ENCODE measurements at regions not wholly inside any gene's neighbourhood (a gene's known extent, or its start where the extent isn't known, plus 50 kb on each side); places are given as distances from the start of the nearest gene placed in this dataset.

DNA sequence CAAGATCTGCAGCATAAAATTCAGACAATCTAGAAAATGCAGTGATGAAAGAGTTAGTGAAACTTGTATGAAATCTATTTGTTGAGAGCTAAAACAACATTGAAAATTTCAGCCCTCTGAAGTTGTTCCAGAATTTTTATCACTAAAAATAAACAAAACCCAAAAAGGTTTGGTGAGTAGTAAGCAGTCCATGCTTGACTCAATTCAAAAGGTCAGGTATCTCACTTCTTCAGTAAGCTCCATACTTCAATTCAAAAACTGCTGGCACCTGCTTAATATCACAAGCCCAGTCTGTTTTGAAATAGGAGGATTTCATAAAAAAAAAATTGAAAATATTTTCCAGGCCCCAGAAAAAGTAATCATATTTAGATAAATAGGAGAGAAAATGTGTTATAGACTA, 894.4 kb downstream of the SLITRK5 start:
- no TSS peak for BruUV-seq (replicated peaks)
- Histone ChIP-seq H3K4me2 (ENCODE audit: insufficient read depth, low read length) (no peak overlapping the region), H3K9me3 (replicated peaks; ENCODE audit: control insufficient read depth, insufficient read depth, low read depth, low read length) (no peaks in the 10 kb centered on the region), H3K79me2 (ENCODE audit: control insufficient read depth, insufficient read depth, low read length) (no peaks in the 10 kb centered on the region), H3K9ac (ENCODE audit: insufficient read depth in 1 of 2, low read depth in 2 of 2, low read length in 2 of 2) (no peak overlapping the region), H3K27me3 (ENCODE audit: control insufficient read depth in 2 of 2, insufficient read depth in 2 of 2, low read length in 2 of 2) (no peaks in the 10 kb centered on the region), H2AFZ (ENCODE audit: low read depth, low read length) (no peak overlapping the region), H4K20me1 (replicated peaks; ENCODE audit: control insufficient read depth, insufficient read depth, low read length) (no peaks in the 10 kb centered on the region), H3K4me1 (replicated peaks in 1 of 2; ENCODE audit: control insufficient read depth in 2 of 2, insufficient read depth in 2 of 2, low read length in 2 of 2) (no peaks in the 10 kb centered on the region), H3K4me3 (no peak overlapping the region), H3K27ac (ENCODE audit: extremely low read depth, low read depth, low read length) (no peak overlapping the region), H3K9me1 (ENCODE audit: control insufficient read depth, insufficient read depth, low read length) (no peaks in the 10 kb centered on the region), H3K36me3 (ENCODE audit: control insufficient read depth, insufficient read depth, low read length) (no peaks in the 10 kb centered on the region)
- FAIRE-seq (no peak), DNase-seq (ENCODE audit: extremely low read depth in 1 of 4, low spot score in 3 of 4) (no peak), ATAC-seq (no peak)
- CTCF ChIA-PET (ENCODE audit: low intra/inter-chr PET ratio), result no interaction called here
- in situ Hi-C loops (cut with MboI) (no loop called here), intact Hi-C loops (cut with micrococcal nuclease) (no loop called here)
- POLR2A ChIA-PET, result no interaction called here
- TF ChIP-seq HNRNPUL1 (IDR thresholded peaks at IDR 0.05; ENCODE audit: low read length), result no peak
- TF ChIP-seq GATAD2B (IDR thresholded peaks at IDR 0.05; ENCODE audit: borderline replicate concordance), result no peak
- TF ChIP-seq ZBTB1 (CRISPR knock-in tag; IDR thresholded peaks at IDR 0.05; ENCODE audit: borderline replicate concordance, low read depth), result no peak
- no peak for TF ChIP-seq GTF2A2 (tag; IDR thresholded peaks at IDR 0.05)
- TF ChIP-seq ZNF785 (CRISPR knock-in tag; IDR thresholded peaks at IDR 0.05), result no peak
- no peak for TF ChIP-seq CREBBP (IDR thresholded peaks at IDR 0.05; ENCODE audit: low read depth, low read length)
- TF ChIP-seq, protein P1, sequence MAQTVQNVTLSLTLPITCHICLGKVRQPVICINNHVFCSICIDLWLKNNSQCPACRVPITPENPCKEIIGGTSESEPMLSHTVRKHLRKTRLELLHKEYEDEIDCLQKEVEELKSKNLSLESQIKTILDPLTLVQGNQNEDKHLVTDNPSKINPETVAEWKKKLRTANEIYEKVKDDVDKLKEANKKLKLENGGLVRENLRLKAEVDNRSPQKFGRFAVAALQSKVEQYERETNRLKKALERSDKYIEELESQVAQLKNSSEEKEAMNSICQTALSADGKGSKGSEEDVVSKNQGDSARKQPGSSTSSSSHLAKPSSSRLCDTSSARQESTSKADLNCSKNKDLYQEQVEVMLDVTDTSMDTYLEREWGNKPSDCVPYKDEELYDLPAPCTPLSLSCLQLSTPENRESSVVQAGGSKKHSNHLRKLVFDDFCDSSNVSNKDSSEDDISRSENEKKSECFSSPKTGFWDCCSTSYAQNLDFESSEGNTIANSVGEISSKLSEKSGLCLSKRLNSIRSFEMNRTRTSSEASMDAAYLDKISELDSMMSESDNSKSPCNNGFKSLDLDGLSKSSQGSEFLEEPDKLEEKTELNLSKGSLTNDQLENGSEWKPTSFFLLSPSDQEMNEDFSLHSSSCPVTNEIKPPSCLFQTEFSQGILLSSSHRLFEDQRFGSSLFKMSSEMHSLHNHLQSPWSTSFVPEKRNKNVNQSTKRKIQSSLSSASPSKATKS (CRISPR knock-in tag; IDR thresholded peaks at IDR 0.05), result no peak
- TF ChIP-seq SMARCA5 (IDR thresholded peaks at IDR 0.05), result no peak
- no peak for TF ChIP-seq DDX20 (tag; IDR thresholded peaks at IDR 0.05; ENCODE audit: low read depth)
- no peak for TF ChIP-seq DACH1 (IDR thresholded peaks at IDR 0.05; ENCODE audit: partially characterized antibody)
- TF ChIP-seq ZKSCAN8 (CRISPR knock-in tag; IDR thresholded peaks at IDR 0.05), result no peak
- TF ChIP-seq HNRNPLL (IDR thresholded peaks at IDR 0.05; ENCODE audit: low read depth, low read length, poor library complexity, severe bottlenecking), result no peak

All from K562 (cell line).